ENCODE measurements at regions not wholly inside any gene's neighbourhood (a gene's known extent, or its start where the extent isn't known, plus 50 kb on each side); places are given as distances from the start of the nearest gene placed in this dataset.

DNA sequence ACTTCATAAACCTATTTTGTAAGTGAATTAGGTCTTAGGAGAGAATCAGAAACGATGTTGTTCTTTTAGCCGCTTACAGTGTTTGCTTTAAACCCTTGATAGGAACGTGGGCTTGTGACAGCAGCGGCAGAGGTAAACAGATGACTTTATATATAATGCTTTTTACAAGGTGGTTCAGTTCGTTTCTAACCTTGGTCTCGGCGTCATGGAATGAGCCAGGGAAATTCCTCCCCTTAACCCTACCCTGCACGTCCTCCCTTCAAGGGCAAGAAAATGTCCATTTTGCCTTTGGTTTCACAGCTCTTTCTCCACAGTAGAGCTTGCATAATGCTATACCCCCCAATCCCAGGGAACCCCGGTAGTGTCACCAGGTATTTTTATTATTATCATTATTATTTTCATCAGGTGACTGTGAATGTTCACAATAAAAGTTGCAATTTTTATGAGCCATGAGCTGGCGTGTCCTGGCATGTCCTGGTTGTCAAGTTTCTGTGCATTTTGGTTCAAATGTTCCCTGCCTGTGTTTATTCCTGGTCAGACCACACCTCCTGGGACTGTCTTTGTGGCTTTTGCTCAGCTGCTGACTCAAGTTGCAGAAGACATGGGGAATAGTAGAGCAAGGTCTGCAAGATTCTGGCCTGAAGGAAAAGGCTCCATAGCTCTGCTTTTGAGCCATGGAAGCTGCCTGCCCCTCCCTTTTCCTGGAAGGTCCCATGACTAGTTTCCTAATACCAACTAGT is 112.8 kb upstream of the BMP2 start:
- no peak overlapping the region for H3K27ac ChIP-seq (ENCODE audit: low read depth, low read length)
- H3K27me3 ChIP-seq (ENCODE audit: low read length) = no peaks in the 10 kb centered on the region
- H2AFZ ChIP-seq (ENCODE audit: low read depth, low read length, severe bottlenecking) = no peak overlapping the region
- no peak overlapping the region for H3K4me3 ChIP-seq (ENCODE audit: insufficient read depth, low read length, poor library complexity, severe bottlenecking)
- no peaks in the 10 kb centered on the region for H3K79me2 ChIP-seq (ENCODE audit: insufficient read depth, low read length)
- H3F3A ChIP-seq (ENCODE audit: insufficient read depth) = no peaks in the 10 kb centered on the region
- no peaks in the 10 kb centered on the region for H4K20me1 ChIP-seq (ENCODE audit: low read depth, low read length)
- no peak overlapping the region for H3K9ac ChIP-seq (ENCODE audit: low read length)
- no peak overlapping the region for H3K4me2 ChIP-seq (ENCODE audit: low read depth, low read length, poor library complexity, severe bottlenecking)
- no peaks in the 10 kb centered on the region for H3K9me2 ChIP-seq (replicated peaks; ENCODE audit: insufficient read depth, low read length)
- no peaks in the 10 kb centered on the region for H3K9me3 ChIP-seq (ENCODE audit: insufficient read depth, low read length)
- TF ChIP-seq EZH2phosphoT487 (conservative IDR thresholded peaks at IDR 0.05; ENCODE audit: low read length) = no peak
- TF ChIP-seq, protein P1, sequence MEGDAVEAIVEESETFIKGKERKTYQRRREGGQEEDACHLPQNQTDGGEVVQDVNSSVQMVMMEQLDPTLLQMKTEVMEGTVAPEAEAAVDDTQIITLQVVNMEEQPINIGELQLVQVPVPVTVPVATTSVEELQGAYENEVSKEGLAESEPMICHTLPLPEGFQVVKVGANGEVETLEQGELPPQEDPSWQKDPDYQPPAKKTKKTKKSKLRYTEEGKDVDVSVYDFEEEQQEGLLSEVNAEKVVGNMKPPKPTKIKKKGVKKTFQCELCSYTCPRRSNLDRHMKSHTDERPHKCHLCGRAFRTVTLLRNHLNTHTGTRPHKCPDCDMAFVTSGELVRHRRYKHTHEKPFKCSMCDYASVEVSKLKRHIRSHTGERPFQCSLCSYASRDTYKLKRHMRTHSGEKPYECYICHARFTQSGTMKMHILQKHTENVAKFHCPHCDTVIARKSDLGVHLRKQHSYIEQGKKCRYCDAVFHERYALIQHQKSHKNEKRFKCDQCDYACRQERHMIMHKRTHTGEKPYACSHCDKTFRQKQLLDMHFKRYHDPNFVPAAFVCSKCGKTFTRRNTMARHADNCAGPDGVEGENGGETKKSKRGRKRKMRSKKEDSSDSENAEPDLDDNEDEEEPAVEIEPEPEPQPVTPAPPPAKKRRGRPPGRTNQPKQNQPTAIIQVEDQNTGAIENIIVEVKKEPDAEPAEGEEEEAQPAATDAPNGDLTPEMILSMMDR (IDR thresholded peaks at IDR 0.05; ENCODE audit: insufficient read depth, low read length, poor library complexity, severe bottlenecking) = no peak
- no peaks in the 10 kb centered on the region for H3K36me3 ChIP-seq (ENCODE audit: low read length)

DNA sequence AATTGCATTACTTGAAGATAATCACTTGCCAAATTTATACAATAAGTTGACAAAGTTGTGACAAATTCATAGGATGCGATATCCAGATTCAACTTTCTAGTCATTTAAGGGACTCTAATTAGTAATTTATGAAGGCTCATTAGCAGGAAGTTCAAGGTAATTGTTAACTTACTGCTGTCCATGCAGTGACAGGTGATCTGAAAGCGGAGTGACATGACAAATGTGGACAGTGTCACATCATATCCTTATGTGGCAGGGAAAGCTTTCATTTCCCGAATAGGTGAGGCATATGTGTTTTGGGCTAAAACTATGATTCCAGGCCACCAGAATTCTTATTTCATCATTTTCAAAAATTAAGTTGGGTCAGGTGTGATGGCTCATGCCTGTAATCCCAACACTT is 115.9 kb upstream of the BMP2 start:
- Histone ChIP-seq H3K27ac (ENCODE audit: low read depth, low read length) (no peak overlapping the region), H2AFZ (ENCODE audit: low read depth, low read length, severe bottlenecking) (no peak overlapping the region), H3K27me3 (ENCODE audit: low read length) (no peaks in the 10 kb centered on the region), H3F3A (ENCODE audit: insufficient read depth) (no peaks in the 10 kb centered on the region), H4K20me1 (ENCODE audit: low read depth, low read length) (no peaks in the 10 kb centered on the region), H3K9me2 (replicated peaks; ENCODE audit: insufficient read depth, low read length) (no peaks in the 10 kb centered on the region), H3K4me2 (ENCODE audit: low read depth, low read length, poor library complexity, severe bottlenecking) (no peak overlapping the region), H3K79me2 (ENCODE audit: insufficient read depth, low read length) (no peaks in the 10 kb centered on the region), H3K36me3 (ENCODE audit: low read length) (no peaks in the 10 kb centered on the region), H3K4me3 (ENCODE audit: insufficient read depth, low read length, poor library complexity, severe bottlenecking) (no peak overlapping the region), H3K9ac (ENCODE audit: low read length) (no peak overlapping the region), H3K9me3 (ENCODE audit: insufficient read depth, low read length) (no peaks in the 10 kb centered on the region)
- TF ChIP-seq, protein P1 (IDR thresholded peaks at IDR 0.05; ENCODE audit: insufficient read depth, low read length, poor library complexity, severe bottlenecking) = no peak
- no peak for TF ChIP-seq EZH2phosphoT487 (conservative IDR thresholded peaks at IDR 0.05; ENCODE audit: low read length)

DNA sequence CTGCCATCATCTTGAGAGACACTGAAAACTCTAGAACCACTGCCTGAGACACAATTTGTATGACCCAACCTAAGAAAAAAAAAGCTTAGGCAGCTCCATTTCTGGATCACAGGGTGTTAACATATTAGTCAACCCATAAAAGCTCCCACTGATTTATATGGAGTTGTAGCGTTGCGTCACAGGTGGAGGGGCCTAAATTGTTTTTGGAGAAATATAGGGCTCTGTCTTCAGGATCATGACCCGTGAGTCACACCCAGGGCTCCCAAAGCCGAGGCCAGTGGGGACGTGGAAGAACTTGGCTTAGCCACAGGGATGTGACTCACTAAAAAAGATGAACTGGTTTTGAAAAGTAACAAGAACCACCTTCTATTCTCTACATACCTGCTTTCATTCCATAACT is 116.5 kb upstream of the BMP2 start:
- Histone ChIP-seq H4K20me1 (ENCODE audit: low read depth, low read length) (no peaks in the 10 kb centered on the region), H3K9me2 (replicated peaks; ENCODE audit: insufficient read depth, low read length) (no peaks in the 10 kb centered on the region), H3K9ac (ENCODE audit: low read length) (no peak overlapping the region), H2AFZ (ENCODE audit: low read depth, low read length, severe bottlenecking) (no peak overlapping the region), H3F3A (ENCODE audit: insufficient read depth) (no peaks in the 10 kb centered on the region), H3K79me2 (ENCODE audit: insufficient read depth, low read length) (no peaks in the 10 kb centered on the region), H3K4me2 (ENCODE audit: low read depth, low read length, poor library complexity, severe bottlenecking) (no peak overlapping the region), H3K9me3 (ENCODE audit: insufficient read depth, low read length) (no peaks in the 10 kb centered on the region), H3K27me3 (ENCODE audit: low read length) (no peaks in the 10 kb centered on the region), H3K27ac (ENCODE audit: low read depth, low read length) (no peak overlapping the region), H3K36me3 (ENCODE audit: low read length) (no peaks in the 10 kb centered on the region), H3K4me3 (ENCODE audit: insufficient read depth, low read length, poor library complexity, severe bottlenecking) (no peak overlapping the region)
- TF ChIP-seq EZH2phosphoT487 (conservative IDR thresholded peaks at IDR 0.05; ENCODE audit: low read length) = no peak
- TF ChIP-seq, protein P1 (IDR thresholded peaks at IDR 0.05; ENCODE audit: insufficient read depth, low read length, poor library complexity, severe bottlenecking) = no peak

All from SU-DHL-6 (cell line).